Astrocyte of the spinal cord (primary cell): ENCODE measurements at regions not wholly inside any gene's neighbourhood (a gene's known extent, or its start where the extent isn't known, plus 50 kb on each side); places are given as distances from the start of the nearest gene placed in this dataset.

ENCODE experiments used
- DNase-seq: peaks from one replicate; pipeline ENCODE4 v3.0.0; 2011; ENCODE audit warnings: low read depth, low spot score
- H3K4me3 ChIP-seq: 2 replicates; pipeline ENCODE4 v1.5.1; 2011; ENCODE audit warnings: low read depth, mild to moderate bottlenecking, low read length, moderate library complexity
- in situ Hi-C: cut with HindIII; loops from 2 replicates; pipeline ENCODE4 v1.10.0; 2017; ENCODE audit warnings: low sequenced_read_pairs
- TF ChIP-seq, protein P1 (sequence below): IDR thresholded peaks from 2 replicates; pipeline ENCODE4 v1.5.1; 2012; ENCODE audit warnings: low read depth, mild to moderate bottlenecking, low read length, inconsistent platforms

DNA sequence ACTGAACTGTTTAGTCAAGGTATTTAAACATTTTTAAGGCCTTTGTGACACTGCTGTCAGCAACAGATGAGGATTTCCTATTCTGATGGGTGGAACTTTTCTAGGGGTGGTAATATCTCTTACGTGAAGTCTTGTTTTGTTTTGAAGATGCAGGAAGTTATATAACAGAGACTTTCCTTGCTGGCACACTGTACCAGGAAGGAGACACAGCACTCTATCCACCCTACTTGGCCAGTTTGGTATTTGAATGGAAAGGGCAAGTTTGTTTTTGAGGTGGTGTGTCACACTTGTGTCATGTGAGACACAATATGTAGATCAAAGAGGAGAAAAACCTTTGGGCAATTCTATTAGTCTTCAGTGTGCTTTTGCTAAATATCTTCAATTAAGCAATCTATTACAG lies 51.6 kb upstream of the SRP54 start:
- no peak overlapping the region for H3K4me3 ChIP-seq
- TF ChIP-seq, protein P1, sequence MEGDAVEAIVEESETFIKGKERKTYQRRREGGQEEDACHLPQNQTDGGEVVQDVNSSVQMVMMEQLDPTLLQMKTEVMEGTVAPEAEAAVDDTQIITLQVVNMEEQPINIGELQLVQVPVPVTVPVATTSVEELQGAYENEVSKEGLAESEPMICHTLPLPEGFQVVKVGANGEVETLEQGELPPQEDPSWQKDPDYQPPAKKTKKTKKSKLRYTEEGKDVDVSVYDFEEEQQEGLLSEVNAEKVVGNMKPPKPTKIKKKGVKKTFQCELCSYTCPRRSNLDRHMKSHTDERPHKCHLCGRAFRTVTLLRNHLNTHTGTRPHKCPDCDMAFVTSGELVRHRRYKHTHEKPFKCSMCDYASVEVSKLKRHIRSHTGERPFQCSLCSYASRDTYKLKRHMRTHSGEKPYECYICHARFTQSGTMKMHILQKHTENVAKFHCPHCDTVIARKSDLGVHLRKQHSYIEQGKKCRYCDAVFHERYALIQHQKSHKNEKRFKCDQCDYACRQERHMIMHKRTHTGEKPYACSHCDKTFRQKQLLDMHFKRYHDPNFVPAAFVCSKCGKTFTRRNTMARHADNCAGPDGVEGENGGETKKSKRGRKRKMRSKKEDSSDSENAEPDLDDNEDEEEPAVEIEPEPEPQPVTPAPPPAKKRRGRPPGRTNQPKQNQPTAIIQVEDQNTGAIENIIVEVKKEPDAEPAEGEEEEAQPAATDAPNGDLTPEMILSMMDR: no peak
- in situ Hi-C loops: no loop called here
- no peak for DNase-seq

DNA sequence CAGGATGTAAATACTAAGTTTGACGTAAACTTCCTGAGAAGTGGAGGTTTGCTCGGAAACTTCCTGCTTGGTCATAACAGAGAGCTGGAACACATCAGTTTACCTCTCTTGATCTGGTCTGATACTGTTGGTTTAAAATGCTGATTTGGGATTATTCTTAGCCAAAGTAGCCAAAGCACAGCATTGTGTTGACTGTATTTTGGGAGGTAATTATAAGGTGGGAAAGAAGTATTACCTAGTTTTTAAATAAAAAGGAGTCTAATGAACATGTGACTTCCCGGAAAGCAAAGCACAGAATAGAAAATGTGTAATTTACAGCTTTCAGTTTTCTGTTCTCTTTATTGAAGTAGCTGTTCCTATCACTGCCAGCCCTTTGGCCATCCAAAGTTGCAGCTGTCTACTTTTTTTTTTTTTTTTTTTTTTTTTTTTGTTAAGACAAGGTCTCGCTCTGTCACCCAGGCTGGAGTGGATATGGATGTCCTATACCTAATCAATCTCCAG lies 52.2 kb upstream of the SRP54 start:
- no peak overlapping the region for H3K4me3 ChIP-seq

DNA sequence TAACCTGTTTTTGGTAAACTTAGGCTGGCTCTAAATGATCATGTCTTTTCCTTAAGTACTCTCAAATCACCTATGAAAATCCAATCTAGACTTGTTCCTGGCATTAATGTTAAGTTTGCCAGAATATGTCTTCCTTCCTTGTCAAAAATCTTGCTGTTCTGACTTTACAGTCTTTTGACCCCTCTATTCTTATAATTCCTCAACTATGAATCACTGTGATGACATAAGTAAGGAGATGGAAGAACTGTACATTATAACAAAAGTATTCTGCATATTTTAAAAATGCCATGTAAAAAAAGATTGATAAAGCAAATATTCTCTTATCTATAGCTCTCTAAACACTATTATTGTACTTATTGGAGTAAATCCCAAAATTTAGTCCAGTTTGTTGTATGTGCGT lies 51.4 kb upstream of the BAZ1A start:
- H3K4me3 ChIP-seq: no peak overlapping the region
- in situ Hi-C loops: no loop called here
- DNase-seq: peak; percentile 40
- TF ChIP-seq, protein P1: no peak

More for the DNA sequence above, 52.2 kb upstream of the SRP54 start:
- in situ Hi-C loops: no loop called here
- TF ChIP-seq, protein P1: no peak
- DNase-seq: no peak
